ENCODE measurements at regions not wholly inside any gene's neighbourhood (a gene's known extent, or its start where the extent isn't known, plus 50 kb on each side); places are given as distances from the start of the nearest gene placed in this dataset.

GRCh38 chr3:28576614-28577200, 228.1 kb upstream of the AZI2 start:
- TF ChIP-seq POLR2AphosphoS5 (IDR thresholded peaks at IDR 0.05; ENCODE audit: low read depth, low read length) (no peak), TAF1 (IDR thresholded peaks at IDR 0.05; ENCODE audit: low read depth, low read length) (no peak), SPI1 (IDR thresholded peaks at IDR 0.05; ENCODE audit: low read depth, low read length) (no peak), POLR2A (IDR thresholded peaks at IDR 0.05; ENCODE audit: low read depth, low read length) (no peak), POU2F2 (IDR thresholded peaks at IDR 0.05; ENCODE audit: low read depth, low read length) (no peak)

All from GM12891 (cell line).